ENCODE measurements at regions not wholly inside any gene's neighbourhood (a gene's known extent, or its start where the extent isn't known, plus 50 kb on each side); places are given as distances from the start of the nearest gene placed in this dataset.

- no peak for FAIRE-seq
- no peaks in the 10 kb centered on the region for H3K4me1 Mint-ChIP-seq (ENCODE audit: low read depth, unreplicated experiment)
- Histone ChIP-seq H3K27ac (ENCODE audit: low read depth, low read length) (no peak overlapping the region), H3K9ac (ENCODE audit: low read length) (no peak overlapping the region), H3K79me2 (ENCODE audit: insufficient read depth, low read length) (no peaks in the 10 kb centered on the region), H3K4me2 (ENCODE audit: low read length) (no peak overlapping the region), H3K4me3 (ENCODE audit: insufficient read depth, low read depth, low read length) (no peak overlapping the region), H4K20me1 (ENCODE audit: insufficient read depth, low read length) (no peaks in the 10 kb centered on the region), H3K27me3 (ENCODE audit: insufficient read depth, low read length) (no peaks in the 10 kb centered on the region), H3K9me3 (ENCODE audit: insufficient read depth, low read depth, low read length) (no peaks in the 10 kb centered on the region), H3K4me1 (ENCODE audit: insufficient read depth, low read length) (no peaks in the 10 kb centered on the region), H2AFZ (ENCODE audit: low read depth, low read length) (no peak overlapping the region), H3K36me3 (ENCODE audit: insufficient read depth, low read length) (no peaks in the 10 kb centered on the region)
- DNase-seq (ENCODE audit: low read depth): no peak
- H3K4me3 Mint-ChIP-seq (ENCODE audit: unreplicated experiment): no peak overlapping the region
- no peaks in the 10 kb centered on the region for H3K27me3 Mint-ChIP-seq (ENCODE audit: low read depth, unreplicated experiment)
- no peaks in the 10 kb centered on the region for H3K9me3 Mint-ChIP-seq (ENCODE audit: unreplicated experiment)
- no peak for TF ChIP-seq CTCF (IDR thresholded peaks at IDR 0.05; ENCODE audit: insufficient read depth, low read depth, low read length)
- TF ChIP-seq EZH2 (IDR thresholded peaks at IDR 0.05; ENCODE audit: insufficient read depth, low read length): no peak
- no peak overlapping the region for H3K27ac Mint-ChIP-seq (ENCODE audit: unreplicated experiment)
- peaks cover 21% of the 10 kb centered on the region for H3K36me3 Mint-ChIP-seq (ENCODE audit: low read depth, unreplicated experiment)
Observed at GRCh38 chrX:10099411-10099810, 57.4 kb upstream of the CLCN4 start.

DNA sequence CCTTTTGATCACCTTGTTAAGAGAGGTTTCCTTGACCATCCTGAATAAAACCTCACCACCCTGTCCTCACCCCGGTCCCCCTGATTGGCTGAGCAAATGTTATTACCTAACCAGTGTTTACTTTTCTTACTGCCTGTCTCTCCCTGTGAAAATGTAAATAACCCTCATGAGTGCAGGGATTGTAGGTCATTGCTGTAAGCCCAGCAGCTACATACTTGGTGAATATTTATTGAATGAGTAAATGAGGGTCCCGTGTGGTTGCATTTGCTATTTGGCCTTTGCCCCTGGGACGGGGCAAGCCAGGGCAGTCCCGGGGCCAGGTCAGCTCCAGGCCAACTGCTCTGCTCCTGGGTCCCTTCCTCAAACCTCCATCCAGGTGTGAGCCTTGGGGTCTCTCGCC lies 55.5 kb upstream of the CLCN4 start:
- Histone ChIP-seq H3K36me3 (ENCODE audit: insufficient read depth, low read length) (no peaks in the 10 kb centered on the region), H3K4me2 (ENCODE audit: low read length) (no peak overlapping the region), H2AFZ (ENCODE audit: low read depth, low read length) (no peak overlapping the region), H3K9ac (ENCODE audit: low read length) (no peak overlapping the region), H4K20me1 (ENCODE audit: insufficient read depth, low read length) (no peaks in the 10 kb centered on the region), H3K27me3 (ENCODE audit: insufficient read depth, low read length) (no peaks in the 10 kb centered on the region), H3K4me1 (ENCODE audit: insufficient read depth, low read length) (no peaks in the 10 kb centered on the region), H3K4me3 (ENCODE audit: insufficient read depth, low read depth, low read length) (no peak overlapping the region), H3K79me2 (ENCODE audit: insufficient read depth, low read length) (no peaks in the 10 kb centered on the region), H3K9me3 (ENCODE audit: insufficient read depth, low read depth, low read length) (no peaks in the 10 kb centered on the region), H3K27ac (ENCODE audit: low read depth, low read length) (no peak overlapping the region)
- DNase-seq (ENCODE audit: low read depth) (no peak), FAIRE-seq (no peak)
- H3K36me3 Mint-ChIP-seq (ENCODE audit: low read depth, unreplicated experiment): peaks cover 20% of the 10 kb centered on the region
- H3K9me3 Mint-ChIP-seq (ENCODE audit: unreplicated experiment): no peaks in the 10 kb centered on the region
- H3K27me3 Mint-ChIP-seq (ENCODE audit: low read depth, unreplicated experiment): no peaks in the 10 kb centered on the region
- no peak overlapping the region for H3K27ac Mint-ChIP-seq (ENCODE audit: unreplicated experiment)
- H3K4me1 Mint-ChIP-seq (ENCODE audit: low read depth, unreplicated experiment): no peaks in the 10 kb centered on the region
- TF ChIP-seq CTCF (IDR thresholded peaks at IDR 0.05; ENCODE audit: insufficient read depth, low read depth, low read length) (no peak), EZH2 (IDR thresholded peaks at IDR 0.05; ENCODE audit: insufficient read depth, low read length) (no peak)
- H3K4me3 Mint-ChIP-seq (ENCODE audit: unreplicated experiment): no peak overlapping the region

DNA sequence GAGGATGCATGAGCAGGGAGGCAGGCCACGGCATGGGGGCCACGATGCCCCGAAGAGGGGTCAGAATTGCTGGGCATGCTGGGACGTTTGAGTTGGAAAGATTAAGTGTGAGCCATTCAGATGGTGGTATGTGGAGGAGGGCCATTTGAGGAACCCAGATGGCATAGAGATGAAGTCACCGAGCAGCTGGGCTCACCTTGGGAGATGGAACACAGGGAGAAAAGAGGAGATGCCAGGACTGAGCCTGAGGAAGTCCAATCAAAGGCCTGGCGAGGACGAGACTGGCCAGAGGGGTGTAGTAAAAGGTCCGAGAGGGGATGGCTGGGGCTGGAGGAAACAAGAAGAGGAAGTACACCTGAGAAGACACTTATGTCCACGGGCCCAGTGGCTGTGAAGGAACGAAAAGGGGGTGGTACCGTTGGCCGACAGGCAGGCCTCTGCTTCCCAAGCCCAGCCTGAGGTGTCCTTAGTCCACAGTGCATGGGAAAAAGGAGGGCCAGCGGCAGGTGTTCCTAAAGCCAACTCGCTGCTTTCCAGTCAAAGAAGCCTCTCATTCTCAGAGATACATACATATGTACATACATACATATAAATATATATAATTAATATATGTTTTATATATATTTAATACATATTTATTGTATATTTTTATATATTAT lies 54.6 kb upstream of the CLCN4 start:
- Histone ChIP-seq H3K79me2 (ENCODE audit: insufficient read depth, low read length) (no peaks in the 10 kb centered on the region), H4K20me1 (ENCODE audit: insufficient read depth, low read length) (no peaks in the 10 kb centered on the region), H3K4me2 (ENCODE audit: low read length) (no peak overlapping the region), H2AFZ (ENCODE audit: low read depth, low read length) (no peak overlapping the region), H3K9ac (ENCODE audit: low read length) (no peak overlapping the region), H3K36me3 (ENCODE audit: insufficient read depth, low read length) (no peaks in the 10 kb centered on the region), H3K27me3 (ENCODE audit: insufficient read depth, low read length) (no peaks in the 10 kb centered on the region), H3K27ac (ENCODE audit: low read depth, low read length) (no peak overlapping the region), H3K4me1 (ENCODE audit: insufficient read depth, low read length) (no peaks in the 10 kb centered on the region), H3K9me3 (ENCODE audit: insufficient read depth, low read depth, low read length) (no peaks in the 10 kb centered on the region), H3K4me3 (ENCODE audit: insufficient read depth, low read depth, low read length) (no peak overlapping the region)
- TF ChIP-seq EZH2 (IDR thresholded peaks at IDR 0.05; ENCODE audit: insufficient read depth, low read length) (no peak), CTCF (IDR thresholded peaks at IDR 0.05; ENCODE audit: insufficient read depth, low read depth, low read length) (no peak)
- no peak overlapping the region for H3K4me3 Mint-ChIP-seq (ENCODE audit: unreplicated experiment)
- H3K4me1 Mint-ChIP-seq (ENCODE audit: low read depth, unreplicated experiment): no peaks in the 10 kb centered on the region
- FAIRE-seq (no peak), DNase-seq (ENCODE audit: low read depth) (no peak)
- no peaks in the 10 kb centered on the region for H3K9me3 Mint-ChIP-seq (ENCODE audit: unreplicated experiment)
- H3K27ac Mint-ChIP-seq (ENCODE audit: unreplicated experiment): no peak overlapping the region
- H3K27me3 Mint-ChIP-seq (ENCODE audit: low read depth, unreplicated experiment): no peaks in the 10 kb centered on the region
- peaks cover 16% of the 10 kb centered on the region for H3K36me3 Mint-ChIP-seq (ENCODE audit: low read depth, unreplicated experiment)
